ENCODE measurements at regions not wholly inside any gene's neighbourhood (a gene's known extent, or its start where the extent isn't known, plus 50 kb on each side); places are given as distances from the start of the nearest gene placed in this dataset.

- H3K4me3 ChIP-seq (ENCODE audit: extremely low read depth in 1 of 4, insufficient read depth in 2 of 4, low read depth in 3 of 4, low read length in 4 of 4), result no peak overlapping the region
These were observed 296.4 kb upstream of the CDH4 start for GRCh38 chr20:60955706-60956105.

More at GRCh38 chr20:60955706-60956105, 296.4 kb upstream of the CDH4 start:
- H3K9ac ChIP-seq (replicated peaks in 1 of 4; ENCODE audit: extremely low read depth in 1 of 4, low read depth in 3 of 4, low read length in 3 of 4), result no peak overlapping the region
- no peak overlapping the region for H3K27ac ChIP-seq (ENCODE audit: low read depth, low read length)
- H3K27me3 ChIP-seq (replicated peaks in 1 of 4; ENCODE audit: control insufficient read depth in 3 of 4, extremely low read depth in 1 of 4, insufficient read depth in 3 of 4, low read length in 3 of 4), result peaks cover 3 to 32% (median 15%) of the 10 kb centered on the region in 4 experiments
- H3K9me3 ChIP-seq (ENCODE audit: insufficient read depth in 2 of 2, low read depth in 1 of 2, low read length in 1 of 2), result no peaks in the 10 kb centered on the region
- H4K20me1 ChIP-seq (replicated peaks in 1 of 2; ENCODE audit: control insufficient read depth in 1 of 2, insufficient read depth in 2 of 2, low read length in 2 of 2), result no peaks in the 10 kb centered on the region
- no peaks in the 10 kb centered on the region for H3K4me1 ChIP-seq (replicated peaks in 1 of 4; ENCODE audit: control insufficient read depth in 3 of 4, insufficient read depth in 4 of 4, low read length in 3 of 4)
- H3K4ac ChIP-seq (replicated peaks; ENCODE audit: insufficient read length, low read depth, low read length), result no peak overlapping the region
- no peak overlapping the region for H3K18ac ChIP-seq (ENCODE audit: extremely low read depth, low read length)
- H3K79me1 ChIP-seq (ENCODE audit: low read depth, low read length), result no peaks in the 10 kb centered on the region
- no peak overlapping the region for H2BK5ac ChIP-seq (ENCODE audit: low read depth, low read length)
- no peak overlapping the region for H2AK5ac ChIP-seq (ENCODE audit: low read depth, low read length)
- H3K56ac ChIP-seq (replicated peaks; ENCODE audit: insufficient read length, low read depth, low read length), result no peak overlapping the region
- no peak overlapping the region for H2AFZ ChIP-seq (ENCODE audit: low read length)
- ChIA-PET CTCF (ENCODE audit: partially characterized antibody) (interaction anchor here (1.4 kb wide), 1 partner anchor 18 kb away, joined by 4 read pairs; no protein-coding TSS in a partner anchor), POLR2A (ENCODE audit: partially characterized antibody) (no interaction called here)
- no peak overlapping the region for H4K8ac ChIP-seq (ENCODE audit: extremely low read depth, insufficient read depth, low read length)
- H3K36me3 ChIP-seq (ENCODE audit: control insufficient read depth in 2 of 4, insufficient read depth in 4 of 4, low read length in 3 of 4), result no peaks in the 10 kb centered on the region
- H3K14ac ChIP-seq (ENCODE audit: insufficient read length), result no peak overlapping the region
- WGBS, 2 experiments (ENCODE audit: extremely low coverage in 1 of 2, insufficient coverage in 1 of 2, insufficient read length in 1 of 2, insufficient replicate concordance in 2 of 2, low coverage in 1 of 2, low lambda C conversion rate in 2 of 2, missing lambda C conversion rate in 1 of 2), result 78% methylated on average over 2 of the region's 2 CpGs; no CpG with 5 or more reads in 1 of the 2 experiments
- H4K91ac ChIP-seq (replicated peaks; ENCODE audit: insufficient read length, low read length), result no peak overlapping the region
- FAIRE-seq (no peak), DNase-seq (ENCODE audit: low read depth in 1 of 2, low spot score in 2 of 2) (no peak)
- H2BK20ac ChIP-seq (ENCODE audit: low read length), result no peak overlapping the region
- H3K23me2 ChIP-seq (ENCODE audit: low read depth, low read length), result no peaks in the 10 kb centered on the region
- H2BK15ac ChIP-seq (ENCODE audit: low read length), result no peak overlapping the region
- H3K4me2 ChIP-seq (ENCODE audit: insufficient read depth in 1 of 2, low read depth in 2 of 2, low read length in 2 of 2), result no peak overlapping the region
- no peak overlapping the region for H2BK12ac ChIP-seq (ENCODE audit: low read depth, low read length)
- H3K79me2 ChIP-seq (ENCODE audit: control insufficient read depth in 1 of 2, insufficient read depth in 2 of 2, low read length in 2 of 2), result no peaks in the 10 kb centered on the region
- H2BK120ac ChIP-seq (replicated peaks; ENCODE audit: low read depth, low read length), result no peak overlapping the region
- H3K23ac ChIP-seq (ENCODE audit: insufficient read length), result no peak overlapping the region
- TF ChIP-seq SIN3A (conservative IDR thresholded peaks at IDR 0.05 in 1 of 2, IDR thresholded peaks at IDR 0.05 in 1 of 2; ENCODE audit: low read depth in 1 of 2, low read length in 2 of 2), result no peak
- H4K5ac ChIP-seq (ENCODE audit: insufficient read length, low read depth, low read length), result no peak overlapping the region

Data from H1 (cell line).